Keratinocyte (primary cell): ENCODE measurements at regions not wholly inside any gene's neighbourhood (a gene's known extent, or its start where the extent isn't known, plus 50 kb on each side); places are given as distances from the start of the nearest gene placed in this dataset.

ENCODE experiments used
- CTCF ChIP-seq, 3 experiments: IDR thresholded peaks in 1 of 3; conservative IDR thresholded peaks in 1 of 3; optimal IDR thresholded peaks in 1 of 3; 2 replicates in 2 of 3; 3 replicates in 1 of 3; pipeline versions ENCODE3 to v1.5.1; 2011; ENCODE audit warnings: low read length in 3 of 3, mild to moderate bottlenecking in 3 of 3, moderate library complexity in 2 of 3, control low read depth in 1 of 3, inconsistent platforms in 1 of 3; ENCODE audit not compliant: insufficient read depth in 2 of 3; ENCODE audit errors: extremely low read depth in 1 of 3
- EZH2 ChIP-seq: IDR thresholded peaks from one replicate; pipeline ENCODE4 v1.6.1; 2012; ENCODE audit warnings: inconsistent platforms, mild to moderate bottlenecking, low read length, moderate library complexity

DNA sequence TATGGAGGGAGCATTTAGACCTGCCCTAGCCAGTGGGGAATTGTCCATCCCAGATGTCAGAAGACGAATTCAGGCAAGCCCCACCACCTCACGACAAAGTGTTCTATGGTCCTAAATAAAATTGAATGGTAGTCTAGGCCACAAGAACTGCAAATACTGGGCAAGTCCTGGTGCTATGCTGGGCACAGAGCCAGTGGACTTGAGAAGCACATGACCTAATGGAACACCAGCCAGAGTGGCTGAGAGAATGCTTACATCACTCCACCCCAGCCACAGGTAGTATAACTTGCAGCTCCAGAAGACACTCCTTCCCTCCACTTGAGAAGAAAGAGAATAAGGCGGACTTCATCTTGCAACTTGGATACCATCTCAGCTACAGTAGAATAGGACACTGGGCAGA lies 567.3 kb upstream of the CXADR start:
- no peak for TF ChIP-seq CTCF (optimal IDR thresholded peaks at IDR 0.05 in 1 of 3, IDR thresholded peaks at IDR 0.05 in 1 of 3, conservative IDR thresholded peaks at IDR 0.05 in 1 of 3; ENCODE audit: extremely low read depth in 1 of 3, insufficient read depth in 2 of 3, low read length in 3 of 3)
- no peak for TF ChIP-seq EZH2
